Peyer's patch (tissue), 4 donors: ENCODE measurements at regions not wholly inside any gene's neighbourhood (a gene's known extent, or its start where the extent isn't known, plus 50 kb on each side); places are given as distances from the start of the nearest gene placed in this dataset.
"Not testable (repeated sequence)": the region's sequence is repeated elsewhere in the genome, so short reads cannot be mapped to it uniquely, and the experiment has no call there.

Experiments
- DNase-seq, 3 donors: peaks; one replicate each; pipeline ENCODE4 v3.0.0-alpha.2; 2017 to 2019
- H3K27ac ChIP-seq, 4 donors: fragments of 200-600 bp; sonication (generic); one replicate each; pipeline ENCODE4 v1.5.1; 2016 to 2019
- H3K27me3 ChIP-seq, 2 donors: fragments of 200-600 bp; sonication (generic); one replicate each; pipeline ENCODE4 v1.5.1; 2019
- H3K36me3 ChIP-seq, 3 donors: fragments of 200-600 bp; sonication (generic); one replicate each; pipeline ENCODE4 v1.5.1; 2016 to 2019
- H3K4me1 ChIP-seq, 4 donors: fragments of 200-600 bp; sonication (generic); one replicate each; pipeline ENCODE4 v1.5.1; 2016 to 2019
- H3K4me3 ChIP-seq, 4 donors: fragments of 200-600 bp; sonication (generic); 1 replicate in 3 of 4; 2 replicates in 1 of 4; pipeline ENCODE4 v1.5.1; 2016 to 2019; ENCODE audit warnings: mild to moderate bottlenecking in 1 of 4
- H3K9me3 ChIP-seq, 4 donors: fragments of 200-600 bp; sonication (generic); one replicate each; pipeline ENCODE4 v1.5.1; 2016 to 2019; ENCODE audit warnings: mild to moderate bottlenecking in 1 of 4
- POLR2A ChIP-seq, 2 donors: fragments of 450-650 bp; IDR thresholded peaks; one replicate each; pipeline ENCODE4 v1.5.1; 2017; ENCODE audit warnings: antibody characterized with exemption in 2 of 2, mild to moderate bottlenecking in 2 of 2, moderate library complexity in 2 of 2
- TF ChIP-seq, protein P1 (sequence below), 6 experiments: fragments of 450-650 bp in 4 of 6; fragments of 200-600 bp in 2 of 6; sonication (generic) in 1 of 6; IDR thresholded peaks; one replicate each; pipeline ENCODE4 v1.5.1; 2017 to 2019; ENCODE audit warnings: antibody characterized with exemption in 6 of 6, mild to moderate bottlenecking in 3 of 6, moderate library complexity in 1 of 6

DNA sequence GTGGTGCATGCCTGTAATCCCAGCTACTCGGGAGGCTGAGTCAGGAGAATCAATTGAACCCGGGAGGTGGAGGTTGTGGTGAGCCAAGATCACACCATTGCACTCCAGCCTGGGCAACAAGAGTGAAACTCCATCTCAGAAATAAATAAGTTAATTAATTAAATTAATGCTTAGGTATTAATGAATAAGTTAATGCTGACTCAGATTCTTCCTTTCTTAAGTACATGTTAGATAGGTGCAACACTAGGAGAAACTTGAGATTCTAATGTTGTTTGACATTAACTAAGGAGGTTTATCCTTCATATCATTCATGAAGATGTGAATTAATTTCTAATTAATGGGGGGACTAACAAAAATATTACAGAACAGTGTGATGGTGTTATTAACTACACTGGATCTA lies 812.6 kb upstream of the SPRY2 start:
- no peaks in the 10 kb centered on the region for H3K27me3 ChIP-seq
- H3K27ac ChIP-seq: no peak overlapping the region
- H3K4me3 ChIP-seq: no peak overlapping the region
- no peak for DNase-seq
- no peaks in the 10 kb centered on the region for H3K36me3 ChIP-seq
- no peak for TF ChIP-seq POLR2A (IDR thresholded peaks at IDR 0.05)
- TF ChIP-seq, protein P1, sequence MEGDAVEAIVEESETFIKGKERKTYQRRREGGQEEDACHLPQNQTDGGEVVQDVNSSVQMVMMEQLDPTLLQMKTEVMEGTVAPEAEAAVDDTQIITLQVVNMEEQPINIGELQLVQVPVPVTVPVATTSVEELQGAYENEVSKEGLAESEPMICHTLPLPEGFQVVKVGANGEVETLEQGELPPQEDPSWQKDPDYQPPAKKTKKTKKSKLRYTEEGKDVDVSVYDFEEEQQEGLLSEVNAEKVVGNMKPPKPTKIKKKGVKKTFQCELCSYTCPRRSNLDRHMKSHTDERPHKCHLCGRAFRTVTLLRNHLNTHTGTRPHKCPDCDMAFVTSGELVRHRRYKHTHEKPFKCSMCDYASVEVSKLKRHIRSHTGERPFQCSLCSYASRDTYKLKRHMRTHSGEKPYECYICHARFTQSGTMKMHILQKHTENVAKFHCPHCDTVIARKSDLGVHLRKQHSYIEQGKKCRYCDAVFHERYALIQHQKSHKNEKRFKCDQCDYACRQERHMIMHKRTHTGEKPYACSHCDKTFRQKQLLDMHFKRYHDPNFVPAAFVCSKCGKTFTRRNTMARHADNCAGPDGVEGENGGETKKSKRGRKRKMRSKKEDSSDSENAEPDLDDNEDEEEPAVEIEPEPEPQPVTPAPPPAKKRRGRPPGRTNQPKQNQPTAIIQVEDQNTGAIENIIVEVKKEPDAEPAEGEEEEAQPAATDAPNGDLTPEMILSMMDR (IDR thresholded peaks at IDR 0.05): no peak
- H3K4me1 ChIP-seq: no peaks in the 10 kb centered on the region
- H3K9me3 ChIP-seq: no peaks in the 10 kb centered on the region

- DNase-seq: no peak
- TF ChIP-seq, protein P1 (IDR thresholded peaks at IDR 0.05): no peak
- TF ChIP-seq POLR2A (IDR thresholded peaks at IDR 0.05): no peak
- Histone ChIP-seq H3K27ac (no peak overlapping the region), H3K4me3 (no peak overlapping the region), H3K27me3 (no peaks in the 10 kb centered on the region), H3K36me3 (no peaks in the 10 kb centered on the region), H3K4me1 (no peaks in the 10 kb centered on the region), H3K9me3 (no peaks in the 10 kb centered on the region)
Observed at GRCh38 chr13:81148822-81149221, 807.9 kb upstream of the SPRY2 start.

- not testable (repeated sequence) for H3K36me3 ChIP-seq, H3K4me3 ChIP-seq, H3K27ac ChIP-seq, H3K27me3 ChIP-seq, H3K9me3 ChIP-seq, H3K4me1 ChIP-seq, DNase-seq
Observed at GRCh38 chr13:81146576-81146975, 805.6 kb upstream of the SPRY2 start.

GRCh38 chr13:81142306-81142999 lies 801.5 kb upstream of the SPRY2 start:
- TF ChIP-seq, protein P1 (IDR thresholded peaks at IDR 0.05): no peak
- TF ChIP-seq POLR2A (IDR thresholded peaks at IDR 0.05): no peak
- no peak overlapping the region for H3K27ac ChIP-seq
- H3K4me3 ChIP-seq: no peak overlapping the region
- H3K4me1 ChIP-seq: no peaks in the 10 kb centered on the region
- H3K27me3 ChIP-seq: no peaks in the 10 kb centered on the region
- H3K36me3 ChIP-seq: no peaks in the 10 kb centered on the region
- H3K9me3 ChIP-seq: no peaks in the 10 kb centered on the region
- DNase-seq: no peak

GRCh38 chr13:81140675-81141074 lies 799.7 kb upstream of the SPRY2 start:
- H3K4me1 ChIP-seq: no peaks in the 10 kb centered on the region
- H3K27ac ChIP-seq: no peak overlapping the region
- no peaks in the 10 kb centered on the region for H3K27me3 ChIP-seq
- H3K36me3 ChIP-seq: no peaks in the 10 kb centered on the region
- no peaks in the 10 kb centered on the region for H3K9me3 ChIP-seq
- TF ChIP-seq, protein P1 (IDR thresholded peaks at IDR 0.05): no peak
- TF ChIP-seq POLR2A (IDR thresholded peaks at IDR 0.05): no peak
- H3K4me3 ChIP-seq: no peak overlapping the region
- DNase-seq: no peak

DNA sequence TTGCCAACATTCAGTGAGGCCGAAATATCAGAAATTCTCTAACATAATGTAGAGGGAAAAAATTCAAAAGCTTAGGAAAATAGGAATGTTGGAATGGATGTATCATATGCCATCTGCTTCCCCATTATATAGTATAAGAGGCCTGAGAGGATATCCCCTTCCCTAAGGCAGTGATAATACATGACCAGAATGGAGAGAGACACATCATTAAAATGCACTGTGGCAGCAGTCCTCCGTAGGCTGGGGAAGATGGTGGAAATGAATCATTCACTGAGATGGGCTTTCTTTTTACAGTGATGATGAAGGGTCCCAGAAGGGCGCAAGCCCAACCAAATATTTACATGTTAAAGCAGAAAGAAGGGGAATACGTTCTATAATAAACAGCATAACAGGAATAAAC lies 799.1 kb upstream of the SPRY2 start:
- no peak for TF ChIP-seq POLR2A (IDR thresholded peaks at IDR 0.05)
- TF ChIP-seq, protein P1 (IDR thresholded peaks at IDR 0.05): no peak
- no peak for DNase-seq
- H3K27ac ChIP-seq: no peak overlapping the region
- H3K4me1 ChIP-seq: no peaks in the 10 kb centered on the region
- no peaks in the 10 kb centered on the region for H3K27me3 ChIP-seq
- no peaks in the 10 kb centered on the region for H3K36me3 ChIP-seq
- H3K4me3 ChIP-seq: no peak overlapping the region
- H3K9me3 ChIP-seq: no peaks in the 10 kb centered on the region
